ENCODE measurements at regions not wholly inside any gene's neighbourhood (a gene's known extent, or its start where the extent isn't known, plus 50 kb on each side); places are given as distances from the start of the nearest gene placed in this dataset.

DNA sequence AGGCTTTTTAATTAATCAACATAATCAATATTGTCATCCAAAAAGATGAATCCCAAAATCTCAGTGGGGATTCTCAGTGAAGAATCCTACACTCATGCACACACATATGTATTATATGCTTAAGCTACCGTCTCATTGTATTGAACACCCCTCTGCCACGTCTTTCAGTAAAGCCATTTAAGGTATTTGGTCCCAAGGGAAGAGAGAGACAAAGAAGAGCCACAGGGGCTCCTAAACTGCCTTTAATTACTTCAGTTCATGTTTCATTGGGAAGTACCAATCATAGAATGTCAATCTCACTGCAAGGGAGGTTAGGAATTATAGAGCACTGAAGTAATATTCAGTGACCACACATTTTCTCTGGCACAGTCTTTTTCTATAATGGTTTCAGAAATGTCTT, 388.6 kb upstream of the NEGR1 start:
- no peak for DNase-seq (ENCODE audit: low read depth)

DNA sequence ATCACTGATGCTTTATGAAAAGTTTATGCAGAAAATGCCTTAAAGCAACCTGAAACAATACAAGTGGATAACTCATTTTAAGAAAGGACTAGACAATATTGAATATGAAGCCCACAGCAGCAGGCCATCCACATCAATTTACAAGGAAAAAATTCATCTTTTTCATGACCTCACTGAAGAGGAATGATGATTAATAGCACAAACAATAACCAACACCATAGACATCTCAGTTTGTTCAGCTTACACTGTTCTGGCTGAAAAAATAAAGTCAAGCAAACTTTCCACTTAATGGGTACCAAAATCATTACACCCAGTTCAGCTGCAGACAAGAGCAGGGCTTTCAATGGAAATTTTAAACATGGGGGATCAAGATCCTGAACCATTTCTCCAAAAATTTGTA, 380.6 kb upstream of the NEGR1 start:
- DNase-seq (ENCODE audit: low read depth), result no peak

DNA sequence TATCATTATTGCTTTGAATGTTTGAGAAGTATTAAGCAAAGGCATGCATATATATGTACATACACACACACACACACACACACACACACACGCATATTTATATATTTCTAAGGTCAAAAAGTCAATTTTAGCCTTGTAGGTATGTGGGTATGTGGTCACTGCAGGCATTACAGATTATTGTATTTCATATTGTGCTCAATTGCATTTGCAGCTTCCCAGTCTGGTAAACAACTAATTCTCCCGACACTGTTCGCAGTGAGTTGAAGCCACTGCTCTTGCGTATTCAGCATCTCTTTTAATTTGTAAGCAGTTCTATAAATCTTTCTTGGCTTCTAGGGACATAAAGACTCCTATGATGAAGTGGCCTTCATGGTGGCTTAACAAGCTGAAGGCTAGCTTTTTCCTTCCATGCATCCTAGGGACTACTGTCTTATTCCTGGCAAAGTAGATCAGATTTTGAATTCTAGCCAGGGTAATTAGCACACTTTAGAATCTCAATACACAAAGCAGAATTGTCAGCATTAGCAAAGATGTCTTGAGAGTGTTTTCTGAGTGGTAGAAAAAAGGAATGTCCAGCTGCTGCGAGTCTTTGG, 368.6 kb upstream of the NEGR1 start:
- no peak for DNase-seq (ENCODE audit: low read depth)

DNA sequence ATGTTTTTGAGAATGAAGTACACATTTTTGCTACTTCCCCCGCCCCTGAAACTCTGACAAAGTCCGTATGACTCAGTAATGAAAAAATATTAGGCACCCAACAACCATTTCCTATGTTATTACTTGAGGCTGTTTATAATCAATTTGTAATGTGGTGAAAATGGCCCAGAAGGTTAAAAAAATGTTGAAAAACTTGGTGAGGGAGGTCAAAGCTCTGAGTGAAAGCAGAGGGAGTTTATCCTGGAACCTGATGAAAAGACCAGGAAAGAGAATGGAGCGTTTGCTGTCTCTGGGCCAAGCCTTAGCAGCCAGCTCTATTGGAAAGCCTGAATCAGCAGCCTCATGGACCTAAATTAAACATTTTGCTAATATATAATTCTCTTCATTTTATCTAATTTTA, 367.7 kb upstream of the NEGR1 start:
- DNase-seq (ENCODE audit: low read depth), result no peak

DNA sequence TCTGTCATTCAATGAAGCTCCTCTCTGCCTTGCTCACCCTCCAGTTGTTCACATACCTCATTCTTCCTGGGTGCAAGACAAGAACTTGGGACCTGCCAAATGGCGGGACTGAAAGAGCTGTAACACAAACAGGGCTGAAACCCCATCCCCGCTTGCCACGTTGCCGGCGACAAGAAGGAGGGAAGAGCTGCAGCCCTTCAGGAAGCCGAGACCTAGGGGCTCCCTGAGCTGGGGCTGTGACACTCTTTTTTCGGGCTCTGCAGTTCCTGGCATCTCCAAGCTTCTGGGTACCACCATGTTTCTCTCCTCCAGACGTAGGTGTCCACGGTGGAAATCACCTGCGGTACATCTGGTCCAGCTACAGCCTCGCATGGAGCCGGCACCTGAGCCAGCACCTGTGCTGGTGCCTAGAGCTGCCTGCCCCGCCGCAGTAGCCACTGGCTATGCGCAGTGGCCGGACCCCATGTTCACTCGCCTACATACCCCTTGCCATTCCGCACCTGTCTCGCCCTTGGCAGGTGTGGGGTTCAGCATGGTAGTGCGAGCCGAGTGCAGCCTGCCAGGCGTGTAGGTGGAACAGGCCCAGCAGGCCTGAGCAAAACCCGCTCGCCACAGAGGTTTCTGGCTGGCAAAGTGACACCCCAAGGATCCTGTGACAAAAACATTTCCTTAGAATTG, 367.0 kb upstream of the NEGR1 start:
- no peak for DNase-seq (ENCODE audit: low read depth)

DNA sequence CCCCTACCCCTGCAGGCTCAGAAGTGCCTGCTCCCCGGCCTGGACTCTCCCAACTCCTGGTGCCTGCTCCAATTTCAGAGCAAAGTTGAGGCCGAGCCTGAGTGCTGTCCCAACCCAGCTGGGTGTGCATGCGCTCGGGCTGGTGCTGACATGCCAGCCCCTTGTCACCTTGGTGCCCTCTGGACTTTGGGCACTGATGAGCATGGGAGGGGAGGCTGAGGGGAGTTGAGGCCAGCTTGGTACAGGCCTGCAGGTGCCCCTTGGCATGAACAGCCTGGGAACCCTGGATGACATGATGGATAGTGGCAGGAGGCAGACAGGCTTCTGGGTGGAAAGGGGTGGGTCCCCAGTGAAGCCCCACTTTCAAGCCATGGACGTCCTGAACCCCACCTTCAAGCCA, 366.1 kb upstream of the NEGR1 start:
- no peak for DNase-seq (ENCODE audit: low read depth)

DNA sequence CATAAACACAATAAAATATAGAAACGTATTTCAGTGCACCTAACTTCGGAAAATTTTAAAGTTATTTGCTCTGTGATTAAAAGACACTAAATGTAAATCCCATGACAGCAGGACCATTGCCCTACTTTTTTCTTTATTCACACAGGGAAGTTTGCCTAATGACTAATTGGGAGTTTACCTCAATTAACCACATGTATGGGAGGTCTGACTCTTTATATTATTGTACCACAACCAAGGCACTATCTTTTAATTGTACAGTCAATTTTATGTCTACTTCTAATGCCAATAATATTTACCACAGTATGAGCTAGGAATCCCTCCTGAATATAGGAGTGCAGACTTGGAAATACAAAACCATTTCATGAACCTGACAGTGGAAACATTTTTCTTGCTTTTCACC, 360.8 kb upstream of the NEGR1 start:
- no peak for DNase-seq (ENCODE audit: low read depth)

DNA sequence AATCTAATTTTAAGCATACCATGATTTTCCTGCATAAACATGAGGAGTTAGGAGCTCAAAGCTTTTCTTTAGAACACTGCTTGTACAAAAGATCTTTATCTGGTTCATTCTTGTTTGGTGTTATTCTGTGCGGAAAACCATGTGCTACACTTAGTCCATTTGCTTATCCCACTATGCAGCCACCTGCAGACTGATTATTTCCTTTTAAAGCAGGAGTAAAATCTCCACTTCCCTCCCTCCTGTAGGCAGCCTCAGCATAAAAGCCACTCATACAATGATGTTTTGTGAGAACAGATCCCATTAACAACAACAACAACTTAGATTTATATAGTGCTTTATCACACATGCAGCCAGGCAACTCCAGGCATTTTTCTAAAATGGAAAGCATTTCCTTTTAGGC, 355.3 kb upstream of the NEGR1 start:
- no peak for DNase-seq (ENCODE audit: low read depth)

DNA sequence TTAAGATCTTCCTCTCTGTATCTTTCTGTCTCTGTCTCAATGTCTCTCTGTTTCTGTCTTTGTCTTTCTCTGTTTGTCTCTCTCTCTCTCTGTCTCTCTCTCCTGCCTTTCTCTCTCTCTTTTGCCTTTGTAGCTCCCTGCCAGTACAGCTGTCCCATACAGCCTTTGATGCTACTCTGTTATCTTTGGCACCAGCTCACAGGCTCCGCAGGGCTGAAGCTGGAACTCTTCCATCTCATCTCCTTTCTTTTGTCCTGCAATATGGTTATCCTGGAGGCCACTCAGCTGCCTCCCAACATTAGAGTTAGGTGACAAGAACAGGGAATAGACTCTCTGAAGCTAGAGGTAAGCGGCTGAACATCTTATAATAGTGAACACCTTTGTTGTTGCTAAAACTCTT, 354.3 kb upstream of the NEGR1 start:
- DNase-seq (ENCODE audit: low read depth), result peak; percentile 26

DNA sequence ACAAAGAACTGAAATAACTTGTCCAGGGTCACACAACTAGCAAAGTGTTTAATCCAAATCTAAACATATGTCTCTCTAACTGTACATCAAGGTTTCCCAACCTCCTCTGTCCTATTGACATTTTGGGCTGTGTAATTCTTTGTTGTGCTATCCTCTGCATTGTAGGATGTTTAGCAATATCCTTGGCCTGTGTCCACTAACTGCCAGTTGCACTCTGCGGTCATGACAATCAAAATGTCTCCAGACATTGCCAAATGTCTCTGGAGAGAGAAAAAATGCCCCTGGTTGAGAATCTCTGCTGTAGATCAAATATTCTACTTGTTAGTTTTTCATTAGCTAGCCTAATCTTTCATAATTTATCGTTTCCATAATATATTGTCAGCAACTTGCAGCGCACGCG, 353.4 kb upstream of the NEGR1 start:
- DNase-seq (ENCODE audit: low read depth), result no peak

DNA sequence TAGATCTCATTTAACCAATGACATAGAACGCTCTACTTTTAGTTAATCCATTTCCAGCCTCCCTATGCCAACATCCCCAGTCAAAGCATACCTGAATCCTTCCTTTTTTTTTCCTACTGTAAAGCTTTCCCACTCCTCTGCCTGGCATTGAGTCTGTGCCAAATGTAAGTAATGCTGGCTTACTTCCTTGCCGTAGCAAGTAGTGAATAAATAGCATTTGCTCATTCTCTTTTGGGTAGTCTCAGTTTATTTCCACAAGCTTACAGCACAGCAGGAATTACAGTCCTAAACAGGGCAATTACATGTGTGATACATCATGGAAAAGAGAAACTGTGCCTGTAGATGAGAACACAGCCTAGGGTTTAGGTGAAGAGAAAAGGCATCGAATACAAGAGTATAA, 352.6 kb upstream of the NEGR1 start:
- no peak for DNase-seq (ENCODE audit: low read depth)

DNA sequence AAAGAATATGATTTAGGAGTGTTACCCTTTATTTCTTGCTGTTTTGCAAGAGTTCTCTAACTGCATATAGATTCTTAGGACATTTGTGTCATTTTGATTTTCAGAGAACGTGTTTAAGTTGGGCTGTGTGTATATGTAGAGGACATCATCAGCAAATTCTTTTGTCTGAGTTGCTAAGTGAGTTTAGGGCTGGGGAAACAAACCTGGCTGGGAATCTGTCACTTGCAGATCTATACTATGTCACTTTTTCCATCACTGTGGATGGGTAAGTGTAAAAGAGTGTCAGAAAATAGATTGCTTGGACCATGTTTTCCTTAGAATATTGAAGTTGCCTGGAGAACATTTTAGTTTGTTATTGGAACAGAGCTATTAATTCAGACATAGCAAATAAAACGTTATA, 349.1 kb upstream of the NEGR1 start:
- no peak for DNase-seq (ENCODE audit: low read depth)

DNA sequence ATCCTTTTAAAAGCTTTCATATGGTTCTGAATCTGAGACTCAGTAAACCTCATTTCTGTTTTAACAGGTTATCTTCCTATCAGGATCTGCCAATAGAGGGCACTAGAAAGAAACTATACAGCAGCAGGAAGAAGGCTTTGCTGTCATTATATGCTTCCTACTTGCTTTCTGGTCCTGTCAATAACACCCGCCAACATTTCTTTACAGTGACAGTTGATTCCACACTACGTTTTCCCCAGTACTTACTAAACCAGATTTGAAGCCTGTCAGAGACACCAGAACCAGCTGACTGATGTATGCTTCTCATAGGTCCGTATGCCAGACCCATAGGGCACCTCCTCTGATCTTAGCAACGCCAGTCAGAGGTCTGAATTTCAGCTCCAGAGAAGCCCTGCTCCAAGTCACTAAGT, 341.0 kb upstream of the NEGR1 start:
- peak; percentile 55 for DNase-seq (ENCODE audit: low read depth)

DNA sequence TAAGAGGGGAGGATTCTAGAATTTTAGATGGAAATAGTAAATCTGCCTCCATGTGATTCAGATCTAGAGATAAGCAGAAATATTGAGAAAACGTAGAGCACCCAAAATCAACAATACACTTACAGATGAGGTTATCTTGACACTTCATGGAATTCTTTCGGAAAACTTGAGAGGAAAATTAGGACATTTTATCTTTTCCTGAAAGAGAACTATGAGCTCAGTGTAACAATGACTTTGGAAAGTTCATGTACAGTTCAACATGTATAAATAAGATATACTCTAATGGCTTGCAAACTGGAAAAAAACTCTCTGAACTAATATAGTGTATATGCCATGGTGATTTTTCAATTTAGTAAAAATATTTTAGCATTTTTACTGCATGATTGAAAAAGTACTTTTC, 338.1 kb upstream of the NEGR1 start:
- DNase-seq (ENCODE audit: low read depth), result no peak

DNA sequence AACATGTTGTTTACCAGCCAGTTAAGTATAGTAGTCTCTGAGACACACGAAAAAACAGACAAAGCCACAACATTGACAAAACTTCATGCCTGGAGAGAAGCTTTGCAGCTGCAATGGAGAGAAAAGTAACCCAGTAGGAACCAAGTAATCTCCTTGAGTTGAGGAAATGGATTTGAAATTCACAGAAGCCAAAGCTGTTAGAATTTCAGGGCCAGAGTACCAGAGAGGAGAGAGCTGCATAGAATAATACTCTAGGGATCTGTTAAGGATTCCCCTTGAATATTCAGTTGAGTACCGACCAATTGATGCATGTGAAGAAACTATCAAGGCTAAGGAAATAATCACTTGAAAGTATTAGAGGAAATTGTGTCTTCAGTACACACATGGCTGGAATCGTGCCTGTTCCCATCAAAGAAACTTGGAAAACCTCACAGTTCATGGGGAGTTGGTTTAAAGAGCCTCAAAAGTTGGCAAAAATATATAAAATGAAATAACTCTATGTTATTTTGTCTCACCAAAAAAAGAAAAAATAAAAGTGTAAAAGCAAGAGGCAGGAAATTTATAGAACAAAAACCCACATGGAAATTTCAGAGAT, 324.0 kb upstream of the NEGR1 start:
- DNase-seq (ENCODE audit: low read depth), result no peak

DNA sequence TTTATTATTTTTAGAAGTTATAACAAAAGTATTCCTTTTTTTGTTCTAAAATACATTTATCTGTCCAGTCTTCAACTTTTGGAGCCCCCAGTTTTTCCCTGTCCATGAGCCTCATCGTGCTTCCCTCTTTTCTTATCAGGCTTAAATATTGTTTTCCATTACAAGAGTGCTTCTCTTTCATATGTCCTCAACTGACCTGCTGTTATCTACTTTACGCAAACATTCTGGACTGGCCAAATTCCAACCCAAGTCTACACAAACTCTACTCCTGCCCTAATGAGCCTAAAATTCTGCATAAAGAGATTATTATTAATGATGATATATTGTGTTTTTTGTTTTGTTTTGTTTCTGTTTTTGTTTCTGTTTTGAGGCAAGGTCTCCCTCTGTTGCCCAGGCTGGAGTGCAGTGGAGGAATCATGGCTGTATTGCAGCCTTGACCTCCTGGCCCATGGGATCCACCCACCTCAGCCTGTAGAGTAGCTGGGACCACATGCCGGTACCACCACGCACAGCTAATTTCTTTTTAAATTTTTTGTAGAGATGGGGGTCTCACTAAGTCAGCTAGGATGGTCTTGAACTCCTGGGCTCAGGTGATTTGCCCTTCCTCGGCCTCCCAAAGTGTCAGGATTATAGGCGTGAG, 318.8 kb upstream of the NEGR1 start:
- DNase-seq (ENCODE audit: low read depth), result no peak

DNA sequence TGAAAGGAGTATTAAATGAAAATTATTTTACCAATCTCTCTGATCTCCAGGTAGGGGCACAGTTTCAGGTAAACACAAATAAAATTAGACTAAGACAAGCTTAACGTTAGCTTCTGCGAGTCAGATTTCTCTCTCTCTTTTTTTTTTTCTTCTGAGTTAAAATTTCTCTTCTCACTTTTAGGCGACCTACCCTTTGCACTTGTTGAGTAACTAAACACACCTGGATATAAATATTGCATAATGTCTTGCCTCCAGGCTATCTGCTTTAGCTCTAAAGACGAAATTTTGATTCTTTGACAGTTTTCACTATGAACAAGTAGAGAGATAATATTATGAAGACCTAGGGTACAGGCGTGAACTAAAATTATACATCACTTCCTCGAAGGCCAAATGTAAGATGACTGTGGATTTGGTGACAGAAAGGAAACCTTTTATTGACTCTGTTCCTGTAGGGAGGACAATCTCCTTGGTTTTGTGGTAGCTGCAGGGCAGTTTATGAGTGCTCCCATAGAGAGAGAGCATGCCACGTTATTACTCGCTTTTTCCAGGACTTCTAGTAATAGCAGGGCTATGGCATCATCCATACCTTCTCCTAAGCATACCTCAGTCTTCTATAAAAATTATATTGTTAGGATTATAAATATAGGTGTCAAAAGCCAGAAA, 303.8 kb upstream of the NEGR1 start:
- DNase-seq (ENCODE audit: low read depth), result no peak

DNA sequence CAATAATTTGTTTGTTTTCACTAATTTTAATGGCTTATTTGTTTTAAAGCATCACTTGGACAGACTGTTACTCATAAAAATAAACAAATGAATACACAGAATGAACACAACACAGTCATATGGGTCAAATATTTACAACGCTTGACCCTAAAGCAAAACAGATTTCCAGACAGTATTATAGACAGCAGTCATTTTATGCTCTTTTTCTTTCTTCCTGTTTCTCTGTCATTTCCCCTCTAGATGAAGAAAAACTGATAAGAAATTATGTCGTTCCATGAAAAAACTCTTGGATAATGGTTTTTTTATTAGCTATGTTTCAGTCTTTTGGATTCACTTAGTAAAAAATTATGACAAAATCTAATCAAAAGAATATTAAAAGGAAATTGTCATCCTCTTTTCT, 297.3 kb upstream of the NEGR1 start:
- no peak for DNase-seq (ENCODE audit: low read depth)

DNA sequence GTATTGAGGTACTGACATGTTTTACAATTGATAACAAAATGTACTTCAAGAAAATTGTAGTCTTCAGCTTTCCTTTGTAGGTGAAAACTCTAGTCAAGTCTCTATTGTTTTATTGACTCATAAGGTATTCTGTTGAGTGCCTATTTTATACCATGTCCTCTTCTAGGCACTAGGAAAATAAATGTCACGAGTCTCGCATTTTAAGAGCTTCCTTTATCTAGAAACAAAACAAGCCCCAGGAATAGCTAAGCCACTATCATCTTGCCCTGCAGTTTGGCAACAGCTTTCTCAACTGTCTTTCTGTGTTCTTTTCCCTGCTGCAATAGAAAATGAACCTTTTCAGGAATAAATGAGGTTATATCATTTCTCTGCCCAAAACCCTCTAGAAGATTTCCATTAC, 288.5 kb upstream of the NEGR1 start:
- DNase-seq (ENCODE audit: low read depth), result no peak

DNA sequence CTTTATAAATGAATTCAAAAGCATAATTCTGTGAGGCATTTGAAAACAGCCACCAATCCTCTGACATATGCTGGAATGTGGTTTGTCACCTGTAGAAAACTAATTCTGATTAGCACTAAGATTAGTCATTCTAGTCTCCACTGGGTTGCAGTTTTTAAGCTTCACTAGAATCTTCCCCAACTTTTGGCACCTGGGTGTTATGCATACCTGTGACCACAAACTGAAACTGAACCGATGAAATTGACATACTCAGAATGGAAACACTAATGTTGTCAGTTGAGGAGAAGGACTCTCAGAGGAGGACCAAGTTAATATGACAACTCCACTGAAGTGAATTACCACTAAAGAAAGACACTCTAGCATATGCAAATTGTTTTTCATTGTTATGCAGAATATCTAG, 285.8 kb upstream of the NEGR1 start:
- no peak for DNase-seq (ENCODE audit: low read depth)

DNA sequence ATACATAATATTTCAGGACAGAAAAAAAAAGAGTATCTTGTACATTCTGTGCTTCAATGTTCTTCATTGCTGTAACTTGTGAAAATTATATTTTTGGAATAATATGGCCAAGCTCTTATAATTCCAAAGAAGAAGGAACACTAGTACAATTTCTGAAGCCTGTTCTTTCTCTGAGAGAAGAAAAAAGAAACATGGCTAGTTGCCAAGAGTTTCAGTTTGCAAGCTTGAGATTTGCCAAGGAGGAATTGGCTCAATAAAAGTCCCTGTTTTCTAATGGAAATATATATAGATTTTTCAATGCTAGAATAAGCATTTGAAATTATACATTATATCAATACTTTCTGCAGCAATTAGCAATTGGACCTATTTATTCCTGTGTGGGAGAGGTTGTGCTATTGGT, 285.2 kb upstream of the NEGR1 start:
- no peak for DNase-seq (ENCODE audit: low read depth)

DNA sequence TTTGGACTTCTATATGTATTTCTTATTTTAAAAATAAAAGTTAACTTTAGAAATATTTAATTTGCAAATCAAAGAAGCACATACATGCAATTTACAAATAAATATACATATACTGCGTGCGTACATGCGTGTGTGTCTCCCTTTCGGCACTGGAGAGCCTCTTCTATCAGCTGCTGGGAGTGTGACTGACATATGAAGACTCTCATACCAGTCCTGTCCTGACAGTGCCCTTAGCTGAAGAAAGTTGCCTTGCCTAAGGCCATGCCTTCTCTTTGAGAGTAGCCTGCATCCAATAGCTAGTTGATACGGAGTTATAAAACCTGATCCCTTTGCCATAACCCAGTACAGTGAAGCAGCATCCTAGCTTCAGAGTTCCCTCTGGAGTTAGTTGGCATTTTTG, 282.4 kb upstream of the NEGR1 start:
- DNase-seq (ENCODE audit: low read depth), result no peak

Measured in HT1080 (cell line).